HepG2 (cell line): ENCODE measurements at regions not wholly inside any gene's neighbourhood (a gene's known extent, or its start where the extent isn't known, plus 50 kb on each side); places are given as distances from the start of the nearest gene placed in this dataset.

ENCODE experiments used
- FOXC1 ChIP-seq: sonication (generic); formaldehyde crosslinking; IDR thresholded peaks from 2 replicates; pipeline ENCODE4 v1.8.0; 2022; ENCODE audit warnings: mild to moderate bottlenecking, missing genetic modification reagents, borderline replicate concordance
- MAFK ChIP-seq, 2 experiments: IDR thresholded peaks in 1 of 2; conservative IDR thresholded peaks in 1 of 2; 2 replicates each; pipeline ENCODE4 v1.6.1; 2011; ENCODE audit warnings: improper control_type of control experiment in 2 of 2, low read length in 2 of 2
- PRMT3 ChIP-seq: sonication (generic); formaldehyde crosslinking; IDR thresholded peaks from 2 replicates; pipeline ENCODE4 v1.8.1; 2022; ENCODE audit warnings: low read depth, mild to moderate bottlenecking, moderate library complexity, missing genetic modification reagents, borderline replicate concordance
- REL ChIP-seq: sonication (generic); formaldehyde crosslinking; conservative IDR thresholded peaks from 2 replicates; pipeline ENCODE4 v1.8.0; 2022; ENCODE audit warnings: mild to moderate bottlenecking, missing genetic modification reagents, moderate library complexity
- SMAD3 ChIP-seq: sonication (generic); formaldehyde crosslinking; IDR thresholded peaks from 2 replicates; pipeline ENCODE4 v1.4.0; 2020; ENCODE audit warnings: missing genetic modification reagents
- SMYD3 ChIP-seq: sonication (generic); formaldehyde crosslinking; IDR thresholded peaks from 2 replicates; pipeline ENCODE4 v1.8.1; 2023; ENCODE audit warnings: mild to moderate bottlenecking, missing genetic modification reagents
- SRSF1 ChIP-seq: fragments of 200-400 bp; formaldehyde crosslinking; optimal IDR thresholded peaks from 2 replicates; pipeline ENCODE3; 2017; ENCODE audit warnings: mild to moderate bottlenecking, low read depth, low read length, moderate library complexity
- SYNCRIP ChIP-seq: fragments of 200-400 bp; formaldehyde crosslinking; IDR thresholded peaks from 2 replicates; pipeline ENCODE4 v1.6.1; 2018; ENCODE audit warnings: mild to moderate bottlenecking, low read depth, low read length; ENCODE audit not compliant: insufficient read depth
- ZFYVE20 ChIP-seq: sonication (generic); formaldehyde crosslinking; IDR thresholded peaks from 2 replicates; pipeline ENCODE4 v1.8.0; 2023; ENCODE audit warnings: low read depth, mild to moderate bottlenecking, moderate library complexity, missing genetic modification reagents, borderline replicate concordance
- ZNF24 ChIP-seq: fragments of 450-650 bp; IDR thresholded peaks from 2 replicates; pipeline ENCODE4 v1.6.1; 2017; ENCODE audit warnings: antibody characterized with exemption, mild to moderate bottlenecking
- ZNF343 ChIP-seq: sonication (generic); formaldehyde crosslinking; IDR thresholded peaks from 2 replicates; pipeline ENCODE4 v1.4.0; 2020; ENCODE audit warnings: mild to moderate bottlenecking, missing genetic modification reagents
- ZNF510 ChIP-seq: sonication (generic); formaldehyde crosslinking; IDR thresholded peaks from 2 replicates; pipeline ENCODE4 v1.4.0; 2020; ENCODE audit warnings: low read depth, mild to moderate bottlenecking, missing genetic modification reagents
- ZNF512B ChIP-seq: sonication (generic); formaldehyde crosslinking; IDR thresholded peaks from 2 replicates; pipeline ENCODE4 v1.5.1; 2020; ENCODE audit warnings: missing genetic modification reagents, mild to moderate bottlenecking, borderline replicate concordance
- ZNF605 ChIP-seq: sonication (generic); formaldehyde crosslinking; IDR thresholded peaks from 2 replicates; pipeline ENCODE4 v1.8.0; 2022; ENCODE audit warnings: mild to moderate bottlenecking, missing genetic modification reagents
- ZNF615 ChIP-seq: sonication (generic); formaldehyde crosslinking; IDR thresholded peaks from 2 replicates; pipeline ENCODE4 v1.5.0; 2020; ENCODE audit warnings: mild to moderate bottlenecking, missing genetic modification reagents, borderline replicate concordance
- ZSCAN21 ChIP-seq: sonication (generic); formaldehyde crosslinking; IDR thresholded peaks from 2 replicates; pipeline ENCODE4 v1.8.0; 2022; ENCODE audit warnings: mild to moderate bottlenecking, missing genetic modification reagents, moderate library complexity, borderline replicate concordance
- ZSCAN22 ChIP-seq: sonication (generic); formaldehyde crosslinking; IDR thresholded peaks from 2 replicates; pipeline ENCODE4 v1.4.0; 2020; ENCODE audit warnings: mild to moderate bottlenecking, missing genetic modification reagents

DNA sequence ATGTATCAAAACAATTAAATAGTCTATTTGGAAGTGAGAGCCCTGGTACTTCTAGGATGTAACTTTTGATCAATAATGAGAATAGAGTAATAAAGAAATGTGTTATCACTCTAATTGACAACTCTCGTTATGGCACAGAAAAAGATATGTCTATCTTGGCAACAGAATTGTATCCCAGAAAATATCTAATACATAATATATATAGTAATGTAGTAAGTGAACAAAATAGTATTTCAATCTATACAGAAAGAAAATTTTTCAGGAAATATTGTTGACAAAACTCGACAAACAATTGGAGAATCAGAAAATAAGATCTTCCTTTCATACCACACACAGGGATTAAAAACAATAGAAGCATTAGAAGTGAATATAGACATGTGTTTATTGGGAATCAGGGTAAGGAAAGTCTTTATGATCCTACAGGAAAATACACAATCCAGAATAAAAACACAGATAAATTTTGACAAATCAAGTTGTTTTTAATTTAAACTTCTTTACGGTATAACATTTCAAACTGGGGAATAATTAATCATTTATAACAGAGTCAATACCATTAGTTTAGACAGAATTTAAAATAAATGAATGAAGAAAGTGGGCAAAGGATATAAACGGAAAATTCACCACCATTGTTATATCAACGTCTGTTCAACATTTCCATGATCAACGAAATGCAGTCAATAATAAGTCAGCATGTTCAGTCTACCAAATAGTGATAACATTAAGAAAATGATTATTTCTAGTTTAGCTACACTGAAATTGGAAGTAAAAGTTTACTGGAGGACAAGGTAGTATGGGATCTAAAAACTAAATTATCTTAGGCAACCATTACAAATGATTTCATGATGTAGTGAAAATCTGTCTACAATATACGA, 1526.5 kb upstream of the TPTE start (continued):
- TF ChIP-seq MAFK (conservative IDR thresholded peaks at IDR 0.05 in 1 of 2, IDR thresholded peaks at IDR 0.05 in 1 of 2; ENCODE audit: low read length in 2 of 2) (no peak), ZNF510 (CRISPR knock-in tag) (no peak), ZFYVE20 (CRISPR knock-in tag) (no peak), ZNF512B (no peak), ZSCAN22 (CRISPR knock-in tag) (no peak), ZNF615 (no peak), ZSCAN21 (CRISPR knock-in tag) (no peak), ZNF605 (CRISPR knock-in tag) (no peak), REL (CRISPR knock-in tag) (no peak), SRSF1 (peak; percentile 25), ZNF24 (0 out of 2 replicates have a peak, but pooled peaks have one; percentile 24), SYNCRIP (no peak), SMYD3 (CRISPR knock-in tag) (no peak), ZNF343 (CRISPR knock-in tag) (no peak), PRMT3 (CRISPR knock-in tag) (no peak), SMAD3 (CRISPR knock-in tag) (no peak), FOXC1 (CRISPR knock-in tag) (no peak)
